Stimulated activated CD4-positive, alpha-beta T cell treated with anti-CD3 and anti-CD28 coated beads, Interleukin-4, amount 100 ng/mL, for 48 hours (primary cell): ENCODE measurements at regions not wholly inside any gene's neighbourhood (a gene's known extent, or its start where the extent isn't known, plus 50 kb on each side); places are given as distances from the start of the nearest gene placed in this dataset.
"Not testable (repeated sequence)": the region's sequence is repeated elsewhere in the genome, so short reads cannot be mapped to it uniquely, and the experiment has no call there.

Experiments used
- DNase-seq, 2 donors: peaks; one replicate each; pipeline ENCODE4 v3.0.0-alpha.2; 2020; ENCODE audit warnings: low read depth in 2 of 2

- DNase-seq, result no peak
Measured at GRCh38 chr6:130674604-130675003, 152.6 kb upstream of the SMLR1 start.

- no peak for DNase-seq
Measured at GRCh38 chr6:130675072-130675471, 152.1 kb upstream of the SMLR1 start.

GRCh38 chr6:130676077-130676772 is 151.0 kb upstream of the SMLR1 start:
- DNase-seq, result no peak

- DNase-seq, result no peak
Measured at GRCh38 chr6:130676773-130677144, 150.4 kb upstream of the SMLR1 start.

GRCh38 chr6:130677312-130677711 is 149.9 kb upstream of the SMLR1 start:
- no peak for DNase-seq

GRCh38 chr6:130677766-130678165 is 149.4 kb upstream of the SMLR1 start:
- DNase-seq, result no peak

GRCh38 chr6:130679684-130680083 is 147.5 kb upstream of the SMLR1 start:
- DNase-seq, result no peak

GRCh38 chr6:130680116-130680515 is 147.1 kb upstream of the SMLR1 start:
- DNase-seq, result no peak

- DNase-seq, result no peak
Measured at GRCh38 chr6:130681028-130681427, 146.2 kb upstream of the SMLR1 start.

GRCh38 chr6:130682066-130682465 is 145.1 kb upstream of the SMLR1 start:
- DNase-seq, result no peak

GRCh38 chr6:130683761-130684517 is 143.3 kb upstream of the SMLR1 start:
- DNase-seq, result no peak

GRCh38 chr6:130692659-130693058 is 134.5 kb upstream of the SMLR1 start:
- no peak for DNase-seq

- DNase-seq, result no peak
Measured at GRCh38 chr6:130693944-130694343, 133.3 kb upstream of the SMLR1 start.

GRCh38 chr6:130694606-130695005 is 132.6 kb upstream of the SMLR1 start:
- no peak for DNase-seq

GRCh38 chr6:130696806-130697205 is 130.4 kb upstream of the SMLR1 start:
- DNase-seq, result no peak

- no peak for DNase-seq
Measured at GRCh38 chr6:130697271-130697994, 129.8 kb upstream of the SMLR1 start.

- peak; percentile 36 to 38 for DNase-seq
Measured at GRCh38 chr6:130697995-130698535, 129.1 kb upstream of the SMLR1 start.

- DNase-seq, result no peak
Measured at GRCh38 chr6:130699742-130700141, 127.5 kb upstream of the SMLR1 start.

GRCh38 chr6:130700397-130700796 is 126.8 kb upstream of the SMLR1 start:
- DNase-seq, result no peak

- DNase-seq, result no peak
Measured at GRCh38 chr6:130708338-130708737, 118.9 kb upstream of the SMLR1 start.

GRCh38 chr6:130711641-130712040 is 115.6 kb upstream of the SMLR1 start:
- DNase-seq, result not testable (repeated sequence)

- DNase-seq, result no peak
Measured at GRCh38 chr6:130713144-130713543, 114.1 kb upstream of the SMLR1 start.
